Hypothalamus (tissue), 51 donors: ENCODE measurements at regions not wholly inside any gene's neighbourhood (a gene's known extent, or its start where the extent isn't known, plus 50 kb on each side); places are given as distances from the start of the nearest gene placed in this dataset.

Experiments used
- DNase-seq, 51 donors: peaks; one replicate each; lab custom pipeline; 2025; lab: John Stamatoyannopoulos, UW

DNA sequence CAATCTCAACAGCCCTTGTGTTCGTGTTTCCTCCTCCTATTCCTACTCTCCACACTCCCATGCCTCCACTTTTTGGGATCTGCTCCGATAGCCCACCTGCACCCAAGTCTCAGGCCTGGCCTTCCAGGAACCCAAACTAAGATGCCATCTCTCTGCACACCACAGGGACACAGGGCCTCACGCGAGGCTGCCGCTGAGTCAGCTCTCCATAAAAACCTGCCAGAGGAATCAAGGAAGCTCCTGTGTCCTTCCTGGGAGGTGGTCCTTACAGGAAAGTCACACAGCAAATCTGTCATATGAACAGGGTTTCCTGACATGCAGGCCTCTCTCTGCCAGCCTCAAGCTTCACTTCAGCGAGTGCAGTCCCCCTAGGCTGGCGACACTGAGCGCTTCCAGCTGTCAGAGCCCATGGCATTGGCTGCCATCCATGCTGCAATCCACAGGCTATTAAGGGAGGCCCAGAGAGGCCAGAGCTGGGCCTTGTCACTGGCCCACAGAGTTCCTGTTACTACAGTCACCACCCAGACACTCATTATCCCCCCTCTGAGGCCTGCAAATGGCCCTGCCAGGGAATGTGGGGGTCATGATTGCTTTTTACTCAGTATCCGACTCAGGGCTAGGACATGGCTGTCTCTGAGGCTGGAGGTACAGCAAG is 151.4 kb downstream of the OAT start:
- peak in 7 of 51 donors; percentile 3 to 15 (median 11) for DNase-seq

- DNase-seq: no peak
These were observed 152.1 kb downstream of the OAT start for GRCh38 chr10:124266468-124267230.

- no peak for DNase-seq
These were observed 152.8 kb downstream of the OAT start for GRCh38 chr10:124265776-124266467.

GRCh38 chr10:124265391-124265745 is 153.4 kb downstream of the OAT start:
- DNase-seq: no peak

- no peak for DNase-seq
These were observed 153.9 kb downstream of the OAT start for GRCh38 chr10:124264711-124265390.

DNA sequence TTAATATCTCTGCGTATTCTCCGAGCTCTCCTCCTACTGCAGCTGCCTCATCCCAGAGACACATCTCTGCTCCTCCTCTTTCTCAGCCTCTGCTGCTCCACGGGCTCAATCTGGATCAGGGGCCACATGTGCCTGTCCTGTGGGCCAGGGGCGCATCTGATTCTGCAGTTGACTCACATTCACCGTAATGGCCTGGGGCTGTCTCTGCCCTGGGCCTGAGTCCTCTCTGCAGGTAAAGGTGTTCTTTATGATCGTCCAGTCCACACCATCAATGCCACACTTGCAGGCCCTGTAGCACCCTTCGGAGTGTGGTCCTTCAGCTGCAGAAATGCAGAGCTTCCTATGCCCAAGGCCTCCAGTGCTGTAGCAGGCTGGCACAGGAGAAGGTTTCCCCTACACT is 154.5 kb downstream of the OAT start:
- no peak for DNase-seq

- no peak for DNase-seq
These were observed 155.0 kb downstream of the OAT start for GRCh38 chr10:124263726-124264125.

- DNase-seq: no peak
These were observed 155.8 kb downstream of the OAT start for GRCh38 chr10:124262971-124263370.

DNA sequence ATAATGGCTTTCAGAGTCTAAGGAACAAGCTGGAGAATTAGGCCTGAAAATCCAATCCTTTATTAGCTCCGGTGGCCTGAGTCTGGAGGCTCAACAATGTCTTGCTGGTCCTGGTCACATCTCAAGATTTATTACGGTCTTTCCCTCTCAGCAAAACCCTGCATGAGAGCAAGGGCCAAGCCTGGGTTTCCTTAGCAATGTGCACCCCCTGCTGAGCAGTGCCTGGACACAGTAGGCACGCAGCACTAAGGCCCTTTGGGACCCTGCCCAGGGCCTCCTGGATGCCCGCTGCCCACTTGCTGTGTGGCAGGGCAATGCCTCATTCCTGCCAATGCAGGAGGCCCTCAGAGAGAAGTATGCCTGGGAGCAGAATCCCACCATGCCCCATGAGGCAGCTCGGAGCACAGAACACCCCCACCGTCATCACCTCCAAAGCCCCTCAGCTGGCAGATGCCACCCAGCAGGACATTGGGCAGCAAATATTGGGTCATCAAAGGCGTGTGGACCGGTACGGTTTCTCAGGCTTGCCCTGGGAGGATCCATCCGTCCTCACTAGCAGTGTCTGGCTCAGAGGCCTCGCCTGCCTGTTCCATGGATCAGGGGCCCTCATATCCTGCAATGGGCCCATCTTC is 156.4 kb downstream of the OAT start:
- peak in 15 of 51 donors; percentile 4 to 43 (median 20) for DNase-seq

GRCh38 chr10:124259139-124259825 is 159.4 kb downstream of the OAT start:
- DNase-seq: no peak

DNA sequence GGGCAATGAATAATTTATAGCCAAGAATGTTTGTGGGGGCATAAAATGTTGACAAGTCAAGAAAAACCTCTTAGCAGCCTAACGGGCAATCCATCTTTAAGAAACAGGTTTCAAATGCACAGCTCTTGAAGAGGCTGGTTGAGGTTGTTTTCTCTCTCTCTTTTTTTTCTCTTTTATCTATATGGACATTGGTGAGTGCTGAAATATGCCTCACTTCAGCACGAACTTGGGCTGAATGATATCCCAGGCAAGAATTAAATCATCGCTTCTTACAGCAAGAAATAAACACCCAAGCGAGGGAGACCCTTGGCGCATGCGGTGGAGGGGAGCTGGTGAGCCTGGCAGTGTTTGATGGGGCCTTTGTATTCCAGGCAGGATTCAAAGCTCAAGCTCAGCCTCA is 160.9 kb downstream of the OAT start:
- DNase-seq: no peak

DNA sequence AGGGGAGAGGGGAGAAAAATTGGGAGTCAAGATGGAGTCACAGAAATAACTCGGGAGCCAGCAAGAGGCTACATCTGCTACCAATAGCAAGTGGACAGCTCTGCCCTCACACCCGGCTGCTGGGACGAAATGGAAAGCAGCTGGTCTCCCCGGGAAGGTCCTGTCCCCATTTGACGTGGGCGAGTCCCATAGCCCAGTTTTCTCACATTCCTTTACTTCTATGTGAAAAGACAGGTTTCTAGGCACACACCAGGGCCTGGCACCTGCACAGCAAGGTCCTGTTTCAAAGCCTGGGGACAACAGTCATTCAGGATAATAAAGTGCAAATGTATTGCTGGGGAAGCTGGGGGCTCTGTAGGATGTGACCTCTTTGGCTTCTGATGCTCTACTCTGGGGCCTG is 162.6 kb downstream of the OAT start:
- DNase-seq: no peak

- DNase-seq: no peak
These were observed 162.2 kb upstream of the CHST15 start for GRCh38 chr10:124255556-124255955.

GRCh38 chr10:124254490-124254889 is 161.1 kb upstream of the CHST15 start:
- no peak for DNase-seq

DNA sequence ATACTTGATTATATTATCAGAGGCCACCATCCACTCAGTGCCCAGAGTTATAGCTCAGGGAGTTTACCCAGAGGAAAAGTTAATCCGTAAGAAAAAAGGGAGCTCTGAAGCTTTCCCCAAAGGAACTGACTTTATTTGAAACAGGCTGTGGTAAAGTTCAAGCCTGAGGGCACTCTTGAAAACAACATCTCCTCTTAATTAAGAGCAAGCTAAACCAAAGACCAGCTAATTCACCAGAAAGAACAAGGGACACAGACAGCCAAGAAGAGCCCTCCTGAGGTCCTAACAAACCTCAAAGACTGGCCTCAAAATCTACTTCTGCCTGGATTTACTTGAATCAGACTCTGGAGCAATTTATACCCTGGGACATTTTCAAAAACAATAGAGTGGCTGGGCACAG is 159.6 kb upstream of the CHST15 start:
- no peak for DNase-seq

GRCh38 chr10:124252097-124252715 is 158.8 kb upstream of the CHST15 start:
- DNase-seq: no peak

DNA sequence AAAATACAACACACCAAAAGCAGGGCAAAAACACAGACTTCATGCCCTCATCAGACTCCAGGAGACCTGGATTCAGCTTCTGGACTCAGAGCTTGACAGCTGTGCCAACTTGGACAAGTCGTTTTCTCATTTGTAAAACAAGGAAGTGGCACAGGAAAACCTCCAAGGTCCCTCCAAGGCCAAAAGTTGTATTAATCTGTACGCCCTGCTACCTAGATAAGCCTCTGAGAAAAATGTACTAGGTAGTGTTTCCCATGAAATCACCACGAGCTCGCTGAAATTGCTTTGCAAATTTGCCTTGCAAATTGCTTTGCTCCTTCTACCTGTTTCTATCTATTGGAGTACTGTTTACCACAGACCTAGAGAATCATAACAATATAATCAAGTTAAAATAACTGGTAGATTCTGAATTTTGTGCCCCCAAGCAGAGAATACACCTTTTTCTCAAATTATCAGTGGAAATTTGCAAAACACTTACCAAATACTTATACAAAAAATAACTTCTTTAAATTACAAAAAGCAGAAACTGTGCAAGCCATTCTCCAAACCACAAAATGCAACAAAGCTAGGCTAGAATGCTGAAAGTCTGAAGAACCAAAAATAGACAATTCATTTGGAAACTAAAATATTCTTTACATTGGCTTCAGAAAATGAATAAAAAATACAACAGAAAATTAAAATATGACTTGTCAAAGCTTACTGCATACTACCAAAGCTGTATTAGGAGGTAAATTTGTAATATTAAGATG is 158.1 kb upstream of the CHST15 start:
- no peak for DNase-seq

DNA sequence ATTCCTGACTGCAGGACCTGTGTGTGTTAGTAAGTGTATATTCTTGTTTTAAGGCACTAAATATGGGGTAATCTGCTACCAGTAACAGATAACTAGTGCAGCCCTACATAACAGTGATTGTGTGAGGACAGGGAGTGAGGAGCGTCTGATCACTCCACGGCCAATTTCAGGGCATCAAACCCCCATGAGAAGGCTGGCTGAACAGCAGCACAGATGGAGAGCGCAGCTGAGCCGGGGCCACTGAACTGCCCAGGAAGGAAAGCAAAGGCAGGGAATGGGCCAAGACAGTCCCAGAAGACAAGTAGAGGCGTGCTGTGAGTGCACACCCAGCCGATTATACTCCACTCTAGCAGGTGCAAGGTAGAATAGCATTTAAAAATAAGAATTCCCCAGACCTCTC is 157.1 kb upstream of the CHST15 start:
- no peak for DNase-seq

GRCh38 chr10:124249812-124250432 is 156.5 kb upstream of the CHST15 start:
- no peak for DNase-seq
